ENCODE measurements at regions not wholly inside any gene's neighbourhood (a gene's known extent, or its start where the extent isn't known, plus 50 kb on each side); places are given as distances from the start of the nearest gene placed in this dataset.

DNA sequence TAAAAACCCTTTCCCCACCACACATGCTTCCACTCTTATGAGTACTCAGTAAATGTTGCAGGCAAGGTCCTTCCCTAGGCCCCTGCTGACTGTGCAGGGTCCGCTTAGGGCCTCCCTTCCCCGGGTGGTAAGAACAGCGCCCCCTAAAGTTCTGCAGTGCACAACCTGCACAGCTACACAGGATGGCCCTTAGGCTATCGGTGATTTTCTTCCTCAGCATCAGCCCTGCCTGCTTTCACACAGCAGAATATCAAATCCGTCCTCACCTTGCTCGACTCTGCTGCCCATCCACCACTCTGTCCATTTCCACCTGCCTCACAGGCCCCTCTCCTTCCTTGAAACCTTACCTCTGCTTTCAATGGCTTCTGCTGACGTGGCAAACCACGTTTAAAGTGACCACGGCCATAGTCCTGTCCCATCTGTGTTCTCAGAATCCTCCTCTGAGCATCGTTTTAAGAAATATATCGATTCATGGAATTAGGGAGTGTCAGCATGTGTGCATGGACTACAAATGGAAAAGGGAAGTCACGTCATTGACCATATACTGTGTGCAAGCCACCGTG is 51.4 kb upstream of the TMEM132E start:
- no peak overlapping the region for H3K27ac ChIP-seq
- no peaks in the 10 kb centered on the region for H3K9me3 ChIP-seq
- H3K4me1 ChIP-seq, result no peaks in the 10 kb centered on the region
- H3K36me3 ChIP-seq, result no peaks in the 10 kb centered on the region
- TF ChIP-seq CTCF (IDR thresholded peaks at IDR 0.05), result no peak
- no peaks in the 10 kb centered on the region for H3K27me3 ChIP-seq
- H3K4me3 ChIP-seq, result no peak overlapping the region
- DNase-seq (ENCODE audit: low spot score in 2 of 2), result no peak
- intact Hi-C loops (cut with DNase I), result no loop called here

DNA sequence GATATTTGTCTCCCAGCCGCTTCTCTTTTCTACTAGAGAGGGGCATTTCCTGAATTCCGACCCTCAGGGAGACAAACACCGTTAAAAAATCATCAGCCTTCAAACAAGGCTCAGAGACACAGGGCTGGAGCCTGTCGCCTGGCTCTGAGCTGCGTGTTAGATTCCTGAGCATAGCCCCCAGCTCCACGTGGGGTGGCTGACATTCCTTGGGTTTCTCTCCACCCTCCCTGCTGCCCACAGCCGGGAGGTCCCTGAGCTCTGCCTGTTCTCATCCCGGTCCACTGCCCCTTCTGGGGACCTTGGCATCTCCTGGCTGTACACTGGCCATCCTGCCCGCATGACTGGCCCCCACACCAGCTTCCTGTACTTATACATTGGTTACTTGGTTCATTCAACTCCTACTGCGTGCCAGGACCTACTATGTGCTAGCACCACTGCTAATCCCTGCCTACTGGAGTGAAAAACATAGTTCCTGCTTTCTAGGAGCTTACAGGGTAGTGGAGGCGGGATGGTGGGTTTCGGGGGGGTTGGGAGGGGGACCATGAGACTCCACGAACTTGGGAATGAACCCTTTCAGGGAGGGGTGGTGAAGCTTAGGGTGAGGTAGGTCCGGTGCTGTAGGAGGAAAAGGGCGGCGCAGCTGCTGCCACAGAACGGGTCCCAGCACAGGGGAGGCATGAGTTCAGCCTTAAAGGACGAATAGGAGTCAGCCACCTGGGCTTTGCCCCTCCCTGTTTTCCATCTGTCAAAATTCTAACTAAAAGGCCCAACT is 52.1 kb upstream of the TMEM132E start:
- H3K27me3 ChIP-seq, result no peaks in the 10 kb centered on the region
- intact Hi-C loops (cut with DNase I), result no loop called here
- no peak overlapping the region for H3K4me3 ChIP-seq
- DNase-seq (ENCODE audit: low spot score in 2 of 2), result no peak
- no peaks in the 10 kb centered on the region for H3K36me3 ChIP-seq
- H3K9me3 ChIP-seq, result no peaks in the 10 kb centered on the region
- no peak for TF ChIP-seq CTCF (IDR thresholded peaks at IDR 0.05)
- H3K4me1 ChIP-seq, result no peaks in the 10 kb centered on the region
- H3K27ac ChIP-seq, result no peak overlapping the region

GRCh38 chr17:34525651-34526050 is 53.7 kb upstream of the TMEM132E start:
- no peaks in the 10 kb centered on the region for H3K36me3 ChIP-seq
- DNase-seq (ENCODE audit: low spot score in 2 of 2), result no peak
- no peak overlapping the region for H3K27ac ChIP-seq
- TF ChIP-seq CTCF (IDR thresholded peaks at IDR 0.05), result no peak
- no peaks in the 10 kb centered on the region for H3K27me3 ChIP-seq
- intact Hi-C loops (cut with DNase I), result no loop called here
- no peak overlapping the region for H3K4me3 ChIP-seq
- no peaks in the 10 kb centered on the region for H3K4me1 ChIP-seq
- no peaks in the 10 kb centered on the region for H3K9me3 ChIP-seq

GRCh38 chr17:34521955-34522354 is 57.4 kb upstream of the TMEM132E start:
- Histone ChIP-seq H3K9me3 (no peaks in the 10 kb centered on the region), H3K4me1 (no peaks in the 10 kb centered on the region), H3K27me3 (no peaks in the 10 kb centered on the region), H3K36me3 (no peaks in the 10 kb centered on the region), H3K4me3 (no peak overlapping the region), H3K27ac (no peak overlapping the region)
- TF ChIP-seq CTCF (IDR thresholded peaks at IDR 0.05), result no peak
- no peak for DNase-seq (ENCODE audit: low spot score in 2 of 2)
- intact Hi-C loops (cut with DNase I), result no loop called here

DNA sequence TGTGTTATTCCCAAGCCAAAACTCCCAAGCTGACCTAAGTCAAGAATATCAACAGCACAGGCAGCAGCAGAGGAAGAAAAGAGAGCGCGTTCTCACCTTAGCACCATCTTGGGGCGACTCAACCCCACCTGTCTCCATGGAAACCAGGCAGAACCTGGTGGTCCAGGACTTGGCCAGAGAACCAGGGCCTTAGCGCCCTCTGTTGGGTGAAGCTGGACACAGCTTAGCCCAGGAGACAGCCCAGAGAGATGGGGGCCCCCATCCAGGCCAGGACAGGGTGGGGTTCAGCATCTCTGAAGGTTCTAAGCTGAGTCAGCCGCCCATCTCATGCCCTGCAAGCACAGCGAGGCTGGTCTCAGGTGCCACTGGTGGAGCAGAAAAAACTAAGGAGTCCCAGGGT is 60.1 kb upstream of the TMEM132E start:
- Histone ChIP-seq H3K4me3 (no peak overlapping the region), H3K27me3 (no peaks in the 10 kb centered on the region), H3K9me3 (no peaks in the 10 kb centered on the region), H3K36me3 (no peaks in the 10 kb centered on the region), H3K4me1 (no peaks in the 10 kb centered on the region), H3K27ac (no peak overlapping the region)
- DNase-seq (ENCODE audit: low spot score in 2 of 2), result no peak
- intact Hi-C loops (cut with DNase I), result no loop called here
- peak in 1 of 3 experiments; percentile 25 for TF ChIP-seq CTCF (IDR thresholded peaks at IDR 0.05)

Measured in ascending aorta (tissue), 2 donors.